ENCODE measurements at regions not wholly inside any gene's neighbourhood (a gene's known extent, or its start where the extent isn't known, plus 50 kb on each side); places are given as distances from the start of the nearest gene placed in this dataset.

DNA sequence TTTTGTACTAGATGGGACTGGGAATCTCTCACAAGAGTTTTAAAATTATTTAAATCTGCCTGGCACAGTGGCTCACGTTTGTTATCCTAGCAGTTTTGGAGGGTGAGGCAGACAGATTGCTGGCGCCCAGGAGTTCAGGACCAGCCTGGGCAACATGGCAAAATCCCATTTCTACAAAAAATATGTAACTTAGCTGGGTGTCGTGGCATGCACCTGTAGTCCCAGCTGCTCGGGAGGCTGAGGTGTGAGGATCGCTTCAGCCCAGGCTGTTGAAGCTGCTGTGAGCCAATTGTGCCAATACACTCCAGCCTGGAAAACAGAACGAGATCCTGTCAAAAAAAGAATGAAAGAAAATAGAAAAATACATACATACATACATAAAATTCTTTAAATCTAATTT is 685.7 kb upstream of the PIK3C3 start:
- Histone ChIP-seq H3K27ac (ENCODE audit: low read depth, low read length) (no peak overlapping the region), H3K27me3 (ENCODE audit: insufficient read depth, low read length) (no peaks in the 10 kb centered on the region), H3K9me3 (ENCODE audit: insufficient read depth, low read depth, low read length) (no peaks in the 10 kb centered on the region), H4K20me1 (ENCODE audit: insufficient read depth, low read length) (no peaks in the 10 kb centered on the region), H3K4me3 (ENCODE audit: insufficient read depth, low read depth, low read length) (no peak overlapping the region), H3K36me3 (ENCODE audit: insufficient read depth, low read length) (no peaks in the 10 kb centered on the region), H2AFZ (ENCODE audit: low read depth, low read length) (no peak overlapping the region), H3K4me1 (ENCODE audit: insufficient read depth, low read length) (no peaks in the 10 kb centered on the region), H3K4me2 (ENCODE audit: low read length) (no peak overlapping the region), H3K79me2 (ENCODE audit: insufficient read depth, low read length) (no peaks in the 10 kb centered on the region), H3K9ac (ENCODE audit: low read length) (no peak overlapping the region)
- no peak overlapping the region for H3K27ac Mint-ChIP-seq (ENCODE audit: unreplicated experiment)
- peaks cover 4% of the 10 kb centered on the region for H3K4me1 Mint-ChIP-seq (ENCODE audit: low read depth, unreplicated experiment)
- FAIRE-seq (no peak), DNase-seq (ENCODE audit: low read depth) (no peak)
- H3K4me3 Mint-ChIP-seq (ENCODE audit: unreplicated experiment): no peak overlapping the region
- no peaks in the 10 kb centered on the region for H3K9me3 Mint-ChIP-seq (ENCODE audit: unreplicated experiment)
- TF ChIP-seq, protein P1, sequence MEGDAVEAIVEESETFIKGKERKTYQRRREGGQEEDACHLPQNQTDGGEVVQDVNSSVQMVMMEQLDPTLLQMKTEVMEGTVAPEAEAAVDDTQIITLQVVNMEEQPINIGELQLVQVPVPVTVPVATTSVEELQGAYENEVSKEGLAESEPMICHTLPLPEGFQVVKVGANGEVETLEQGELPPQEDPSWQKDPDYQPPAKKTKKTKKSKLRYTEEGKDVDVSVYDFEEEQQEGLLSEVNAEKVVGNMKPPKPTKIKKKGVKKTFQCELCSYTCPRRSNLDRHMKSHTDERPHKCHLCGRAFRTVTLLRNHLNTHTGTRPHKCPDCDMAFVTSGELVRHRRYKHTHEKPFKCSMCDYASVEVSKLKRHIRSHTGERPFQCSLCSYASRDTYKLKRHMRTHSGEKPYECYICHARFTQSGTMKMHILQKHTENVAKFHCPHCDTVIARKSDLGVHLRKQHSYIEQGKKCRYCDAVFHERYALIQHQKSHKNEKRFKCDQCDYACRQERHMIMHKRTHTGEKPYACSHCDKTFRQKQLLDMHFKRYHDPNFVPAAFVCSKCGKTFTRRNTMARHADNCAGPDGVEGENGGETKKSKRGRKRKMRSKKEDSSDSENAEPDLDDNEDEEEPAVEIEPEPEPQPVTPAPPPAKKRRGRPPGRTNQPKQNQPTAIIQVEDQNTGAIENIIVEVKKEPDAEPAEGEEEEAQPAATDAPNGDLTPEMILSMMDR (IDR thresholded peaks at IDR 0.05; ENCODE audit: insufficient read depth, low read depth, low read length): no peak
- no peak for TF ChIP-seq EZH2 (IDR thresholded peaks at IDR 0.05; ENCODE audit: insufficient read depth, low read length)
- no peaks in the 10 kb centered on the region for H3K27me3 Mint-ChIP-seq (ENCODE audit: low read depth, unreplicated experiment)
- H3K36me3 Mint-ChIP-seq (ENCODE audit: low read depth, unreplicated experiment): no peaks in the 10 kb centered on the region

DNA sequence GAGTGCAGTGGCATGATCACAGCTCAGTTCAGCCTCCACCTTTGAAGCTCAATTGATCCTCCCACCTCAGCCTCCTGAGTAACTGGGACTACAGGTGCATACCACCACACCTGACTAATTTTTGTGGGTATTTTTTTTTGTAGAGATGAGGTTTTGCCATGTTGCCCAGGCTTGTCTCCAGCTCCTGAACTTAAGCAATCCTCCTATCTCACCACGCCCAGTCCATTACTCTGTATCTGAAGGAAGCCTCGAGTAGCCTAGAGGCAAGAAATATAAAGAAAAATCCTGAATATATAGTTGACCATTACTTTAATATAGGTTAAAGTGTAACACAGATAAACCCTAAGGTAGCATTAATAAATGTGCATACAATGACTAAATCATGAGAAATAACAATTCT is 686.8 kb upstream of the PIK3C3 start:
- Histone ChIP-seq H3K36me3 (ENCODE audit: insufficient read depth, low read length) (no peaks in the 10 kb centered on the region), H3K4me3 (ENCODE audit: insufficient read depth, low read depth, low read length) (no peak overlapping the region), H4K20me1 (ENCODE audit: insufficient read depth, low read length) (no peaks in the 10 kb centered on the region), H3K27ac (ENCODE audit: low read depth, low read length) (no peak overlapping the region), H3K27me3 (ENCODE audit: insufficient read depth, low read length) (no peaks in the 10 kb centered on the region), H3K79me2 (ENCODE audit: insufficient read depth, low read length) (no peaks in the 10 kb centered on the region), H3K4me1 (ENCODE audit: insufficient read depth, low read length) (no peaks in the 10 kb centered on the region), H3K4me2 (ENCODE audit: low read length) (no peak overlapping the region), H2AFZ (ENCODE audit: low read depth, low read length) (no peak overlapping the region), H3K9me3 (ENCODE audit: insufficient read depth, low read depth, low read length) (no peaks in the 10 kb centered on the region), H3K9ac (ENCODE audit: low read length) (no peak overlapping the region)
- Mint-ChIP-seq H3K4me3 (ENCODE audit: unreplicated experiment) (no peak overlapping the region), H3K27me3 (ENCODE audit: low read depth, unreplicated experiment) (no peaks in the 10 kb centered on the region), H3K9me3 (ENCODE audit: unreplicated experiment) (no peaks in the 10 kb centered on the region), H3K27ac (ENCODE audit: unreplicated experiment) (no peak overlapping the region), H3K4me1 (ENCODE audit: low read depth, unreplicated experiment) (peaks cover 4% of the 10 kb centered on the region), H3K36me3 (ENCODE audit: low read depth, unreplicated experiment) (no peaks in the 10 kb centered on the region)
- DNase-seq (ENCODE audit: low read depth): no peak
- FAIRE-seq: no peak
- TF ChIP-seq EZH2 (IDR thresholded peaks at IDR 0.05; ENCODE audit: insufficient read depth, low read length): no peak
- TF ChIP-seq, protein P1 (IDR thresholded peaks at IDR 0.05; ENCODE audit: insufficient read depth, low read depth, low read length): no peak

DNA sequence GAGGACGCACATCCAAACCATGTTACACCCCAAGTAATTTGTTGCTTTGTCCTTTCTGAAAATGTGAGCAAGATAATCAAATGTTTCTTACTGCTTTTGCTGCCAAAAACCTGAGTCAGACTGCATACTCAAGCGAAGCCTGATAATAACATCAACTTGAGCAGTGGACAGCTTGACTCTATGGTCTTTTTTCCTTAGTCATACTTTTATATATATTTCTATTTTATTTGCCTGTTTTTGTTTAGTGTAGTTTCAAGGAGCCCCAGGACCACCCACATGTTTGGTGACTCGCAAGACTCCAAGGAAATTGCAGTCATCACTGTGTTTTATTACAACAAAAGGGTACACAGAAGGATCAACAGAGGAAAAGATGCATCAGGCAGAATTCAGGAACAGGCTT is 688.4 kb upstream of the PIK3C3 start:
- peak; percentile 79 for DNase-seq (ENCODE audit: low read depth)
- Mint-ChIP-seq H3K9me3 (ENCODE audit: unreplicated experiment) (no peaks in the 10 kb centered on the region), H3K36me3 (ENCODE audit: low read depth, unreplicated experiment) (no peaks in the 10 kb centered on the region), H3K27ac (ENCODE audit: unreplicated experiment) (no peak overlapping the region), H3K4me3 (ENCODE audit: unreplicated experiment) (no peak overlapping the region), H3K4me1 (ENCODE audit: low read depth, unreplicated experiment) (peaks cover 4% of the 10 kb centered on the region), H3K27me3 (ENCODE audit: low read depth, unreplicated experiment) (no peaks in the 10 kb centered on the region)
- Histone ChIP-seq H3K27me3 (ENCODE audit: insufficient read depth, low read length) (no peaks in the 10 kb centered on the region), H3K79me2 (ENCODE audit: insufficient read depth, low read length) (no peaks in the 10 kb centered on the region), H3K4me2 (ENCODE audit: low read length) (no peak overlapping the region), H2AFZ (ENCODE audit: low read depth, low read length) (no peak overlapping the region), H3K4me3 (ENCODE audit: insufficient read depth, low read depth, low read length) (no peak overlapping the region), H3K27ac (ENCODE audit: low read depth, low read length) (no peak overlapping the region), H3K9me3 (ENCODE audit: insufficient read depth, low read depth, low read length) (no peaks in the 10 kb centered on the region), H3K36me3 (ENCODE audit: insufficient read depth, low read length) (no peaks in the 10 kb centered on the region), H3K9ac (ENCODE audit: low read length) (no peak overlapping the region), H4K20me1 (ENCODE audit: insufficient read depth, low read length) (no peaks in the 10 kb centered on the region), H3K4me1 (ENCODE audit: insufficient read depth, low read length) (no peaks in the 10 kb centered on the region)
- no peak for FAIRE-seq
- TF ChIP-seq, protein P1 (IDR thresholded peaks at IDR 0.05; ENCODE audit: insufficient read depth, low read depth, low read length): no peak
- TF ChIP-seq EZH2 (IDR thresholded peaks at IDR 0.05; ENCODE audit: insufficient read depth, low read length): no peak
